ENCODE measurements at regions not wholly inside any gene's neighbourhood (a gene's known extent, or its start where the extent isn't known, plus 50 kb on each side); places are given as distances from the start of the nearest gene placed in this dataset.
"Not testable (repeated sequence)": the region's sequence is repeated elsewhere in the genome, so short reads cannot be mapped to it uniquely, and the experiment has no call there.

DNA sequence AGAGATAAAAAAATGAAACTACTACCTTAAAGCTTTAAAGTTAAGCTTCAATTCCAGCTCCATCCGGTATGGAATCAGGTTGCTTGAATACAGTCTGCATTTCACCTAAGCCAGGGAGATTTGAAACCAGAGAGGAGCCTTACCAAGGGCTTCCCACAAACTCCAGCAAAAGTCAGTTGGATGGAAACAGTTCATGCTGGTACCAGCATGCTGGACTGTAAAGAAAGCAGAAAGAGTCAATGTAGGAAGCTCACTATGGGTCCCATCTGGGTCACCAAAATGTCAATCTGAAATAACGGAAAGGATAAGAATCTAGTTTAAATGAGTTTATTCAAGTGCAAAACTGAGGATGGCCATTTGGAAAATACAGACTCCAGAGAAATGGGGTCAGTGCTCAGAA is 65.3 kb downstream of the CDO1 start:
- intact Hi-C loops (cut with micrococcal nuclease) = no loop called here
- Mint-ChIP-seq H3K36me3 (ENCODE audit: low read depth) (no peaks in the 10 kb centered on the region), H3K27ac (no peak overlapping the region), H3K27me3 (peaks cover 12% of the 10 kb centered on the region), H3K4me1 (no peaks in the 10 kb centered on the region), H3K4me3 (no peak overlapping the region), H3K9me3 (no peaks in the 10 kb centered on the region)
- no peak for DNase-seq

DNA sequence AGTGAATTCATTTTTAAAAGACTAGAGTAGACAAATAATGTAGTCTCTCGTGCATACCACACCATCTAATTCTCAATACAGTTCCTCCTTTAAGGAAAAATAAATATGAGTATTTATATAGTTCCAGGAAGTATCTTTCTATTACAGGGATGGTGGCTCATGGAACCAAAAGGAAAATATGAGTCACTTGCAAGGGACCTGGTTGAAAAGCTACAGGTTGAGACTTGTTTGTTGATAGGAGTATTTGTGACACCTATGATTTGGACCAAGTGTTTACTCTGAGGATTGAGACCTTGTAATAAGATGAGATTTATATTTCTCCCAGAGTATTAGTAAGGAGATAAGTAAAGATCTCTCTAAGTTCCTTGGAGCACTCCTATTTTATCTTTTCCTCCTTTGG is 67.4 kb downstream of the CDO1 start:
- Mint-ChIP-seq H3K27me3 (peaks cover 9% of the 10 kb centered on the region), H3K4me3 (no peak overlapping the region), H3K27ac (no peak overlapping the region), H3K36me3 (ENCODE audit: low read depth) (no peaks in the 10 kb centered on the region), H3K4me1 (no peaks in the 10 kb centered on the region), H3K9me3 (no peaks in the 10 kb centered on the region)
- no peak for DNase-seq
- intact Hi-C loops (cut with micrococcal nuclease) = no loop called here

DNA sequence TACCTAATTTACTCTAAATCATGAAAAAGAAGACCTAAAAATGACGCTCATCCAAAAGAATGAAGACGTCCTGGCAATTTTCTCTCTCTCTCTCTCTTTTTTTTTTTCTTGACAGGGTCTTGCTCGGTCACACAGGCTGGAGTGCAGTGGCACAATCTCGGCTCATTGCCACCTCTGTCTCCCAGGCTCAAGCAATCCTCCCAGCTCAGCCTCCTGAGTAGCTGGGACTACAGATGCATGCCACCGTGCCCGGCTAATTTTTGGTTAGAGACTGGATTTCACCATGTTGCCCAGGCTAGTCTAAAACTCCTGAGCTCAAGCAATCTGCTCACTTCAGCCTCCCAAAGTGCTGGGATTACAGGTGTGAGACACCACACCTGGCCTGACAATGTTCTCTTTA is 77.2 kb downstream of the CDO1 start:
- H3K4me3 Mint-ChIP-seq; intact Hi-C loops (cut with micrococcal nuclease); H3K9me3 Mint-ChIP-seq; H3K36me3 Mint-ChIP-seq (ENCODE audit: low read depth); H3K27me3 Mint-ChIP-seq; H3K4me1 Mint-ChIP-seq; H3K27ac Mint-ChIP-seq; DNase-seq: not testable (repeated sequence)

DNA sequence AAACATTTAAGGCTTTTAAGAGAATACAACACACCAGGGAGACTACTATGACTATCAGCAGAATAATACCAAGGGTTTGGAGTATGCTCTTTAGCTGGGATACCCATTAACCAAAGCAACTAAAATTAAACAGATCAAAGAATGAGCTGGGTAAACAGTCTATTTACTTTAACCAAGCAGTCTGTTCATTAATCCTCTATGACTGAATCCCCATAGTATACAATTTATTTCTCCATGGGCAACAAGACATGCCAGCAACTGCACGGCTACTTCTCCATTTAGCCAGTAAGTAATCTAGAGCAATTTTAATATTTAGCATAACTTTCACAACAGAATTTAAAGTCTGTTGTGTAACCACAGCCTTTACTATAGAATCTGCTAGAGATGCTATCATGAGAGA is 77.6 kb downstream of the CDO1 start:
- Mint-ChIP-seq H3K4me1 (peaks cover 5% of the 10 kb centered on the region), H3K9me3 (peaks cover 6% of the 10 kb centered on the region), H3K36me3 (ENCODE audit: low read depth) (no peaks in the 10 kb centered on the region), H3K27me3 (peaks cover 8% of the 10 kb centered on the region), H3K4me3 (no peak overlapping the region), H3K27ac (no peak overlapping the region)
- DNase-seq = no peak
- intact Hi-C loops (cut with micrococcal nuclease) = no loop called here

DNA sequence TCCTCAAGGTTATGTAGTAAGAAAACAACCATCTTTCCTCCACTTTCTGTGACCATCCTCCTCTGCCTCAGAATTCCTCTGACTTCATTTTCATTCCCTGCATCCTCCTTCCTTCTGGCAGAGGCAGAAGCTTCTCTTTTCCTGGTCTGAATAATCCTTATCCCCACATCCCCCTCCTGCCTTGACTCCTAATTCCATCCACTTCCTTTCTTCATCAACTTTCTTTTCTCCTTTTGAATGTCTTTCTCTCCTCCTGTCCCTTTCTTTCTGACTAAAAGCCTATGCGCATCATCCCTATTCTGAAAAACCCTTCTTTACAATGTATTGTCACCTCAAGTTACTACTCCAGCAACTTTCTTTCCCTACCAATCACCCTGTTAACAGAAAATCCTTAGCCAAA is 79.0 kb downstream of the CDO1 start:
- intact Hi-C loops (cut with micrococcal nuclease) = no loop called here
- peaks cover 6% of the 10 kb centered on the region for H3K27me3 Mint-ChIP-seq
- H3K36me3 Mint-ChIP-seq (ENCODE audit: low read depth) = no peaks in the 10 kb centered on the region
- H3K4me1 Mint-ChIP-seq = peaks cover 5% of the 10 kb centered on the region
- H3K27ac Mint-ChIP-seq = peak overlapping the region; percentile 31
- no peaks in the 10 kb centered on the region for H3K9me3 Mint-ChIP-seq
- no peak for DNase-seq
- H3K4me3 Mint-ChIP-seq = no peak overlapping the region

DNA sequence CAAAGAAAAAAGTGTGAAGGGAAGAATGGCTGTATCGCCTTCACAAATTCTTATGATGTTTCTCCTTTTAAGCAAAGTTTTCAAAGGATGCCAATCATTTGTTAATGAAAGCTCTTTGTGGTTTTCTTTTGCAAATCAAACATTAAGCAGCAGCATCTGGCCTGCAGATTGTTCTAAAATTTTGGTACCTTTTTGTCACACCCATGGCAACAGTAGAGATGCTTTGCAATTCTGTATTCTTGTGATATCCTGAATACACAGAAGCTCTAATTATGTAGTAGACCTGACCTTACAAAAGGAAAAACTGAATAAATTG is 79.8 kb downstream of the CDO1 start:
- Mint-ChIP-seq H3K4me3 (no peak overlapping the region), H3K36me3 (ENCODE audit: low read depth) (no peaks in the 10 kb centered on the region), H3K9me3 (no peaks in the 10 kb centered on the region), H3K27ac (no peak overlapping the region), H3K4me1 (peaks cover 5% of the 10 kb centered on the region), H3K27me3 (peaks cover 6% of the 10 kb centered on the region)
- intact Hi-C loops (cut with micrococcal nuclease) = no loop called here
- DNase-seq = no peak

DNA sequence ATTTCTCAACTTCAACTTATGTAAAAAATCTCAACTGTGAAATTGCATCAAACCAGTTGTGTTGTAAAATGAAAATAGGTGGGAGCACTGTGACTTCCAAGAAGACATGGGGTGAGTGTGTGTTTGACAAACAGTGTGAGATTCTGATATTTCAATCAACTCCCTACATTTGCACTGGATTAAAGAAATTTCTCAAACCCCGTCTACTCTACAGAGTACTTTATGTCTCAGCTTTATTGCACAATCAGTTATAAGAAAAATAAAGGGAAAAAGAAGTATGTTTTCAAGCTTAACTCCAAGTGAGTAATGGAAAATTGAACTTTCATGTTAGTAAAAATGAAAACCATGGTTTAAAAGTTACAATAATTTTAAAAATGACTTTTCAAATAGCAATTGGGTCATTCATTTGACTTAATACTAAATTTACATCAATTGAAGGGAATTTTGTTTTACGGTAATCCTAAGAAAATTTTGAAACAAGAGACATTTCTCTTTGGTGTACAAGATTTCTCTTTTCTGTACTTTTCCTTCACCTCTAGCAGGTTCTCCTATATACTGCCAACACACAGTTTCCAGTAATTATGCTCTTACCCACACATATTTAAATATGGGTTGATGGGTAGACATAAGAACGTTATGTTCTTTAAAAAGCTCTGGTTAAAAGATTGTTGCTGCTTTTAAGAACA is 80.3 kb downstream of the CDO1 start:
- no peak for DNase-seq
- Mint-ChIP-seq H3K4me1 (peaks cover 5% of the 10 kb centered on the region), H3K36me3 (ENCODE audit: low read depth) (no peaks in the 10 kb centered on the region), H3K27ac (peak overlapping the region; percentile 31), H3K9me3 (no peaks in the 10 kb centered on the region), H3K27me3 (peaks cover 6% of the 10 kb centered on the region), H3K4me3 (no peak overlapping the region)
- intact Hi-C loops (cut with micrococcal nuclease) = no loop called here

DNA sequence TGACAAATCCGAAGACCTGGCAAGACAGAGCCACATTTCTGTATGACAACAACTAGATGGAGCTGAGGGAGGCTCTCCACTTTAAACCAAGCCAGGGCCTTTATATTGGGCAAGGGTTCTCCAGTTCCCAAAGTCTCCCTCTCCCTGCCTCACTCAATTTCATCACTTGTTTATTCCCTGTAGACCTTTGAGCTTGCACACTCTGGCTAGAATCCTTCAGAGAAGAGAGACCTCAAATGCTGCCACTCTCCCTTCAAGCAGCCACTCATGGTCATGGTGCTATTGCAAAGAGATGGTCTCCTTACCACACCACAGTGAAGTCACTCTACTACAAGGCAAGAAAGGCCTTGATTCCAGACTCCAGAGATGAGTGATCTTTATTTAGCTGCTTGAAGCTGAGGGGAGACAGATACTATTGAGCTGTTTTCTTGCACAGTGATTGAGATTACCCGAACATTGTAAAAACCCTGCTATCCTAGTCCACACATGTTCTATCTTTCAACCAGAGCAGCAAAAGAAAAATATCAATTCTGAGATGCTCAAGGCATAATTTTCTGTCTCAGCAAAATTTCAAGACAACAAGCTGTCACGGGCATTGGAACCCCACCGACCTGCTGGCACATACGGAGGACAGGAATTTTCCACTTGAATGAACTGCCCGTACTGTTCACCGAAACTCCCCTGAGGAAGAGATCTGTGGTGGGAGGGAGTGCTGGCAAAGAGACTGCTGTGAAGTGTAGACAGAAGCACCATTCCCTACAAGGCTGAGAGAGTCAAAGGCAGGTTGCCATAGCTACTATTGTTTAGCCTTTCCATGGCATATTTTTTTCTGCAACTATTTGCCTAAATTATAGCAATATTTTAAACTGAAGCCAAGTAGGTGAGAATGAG is 81.1 kb downstream of the CDO1 start:
- H3K36me3 Mint-ChIP-seq (ENCODE audit: low read depth) = no peaks in the 10 kb centered on the region
- H3K27ac Mint-ChIP-seq = peak overlapping the region; percentile 38
- DNase-seq = no peak
- intact Hi-C loops (cut with micrococcal nuclease) = no loop called here
- H3K9me3 Mint-ChIP-seq = no peaks in the 10 kb centered on the region
- peaks cover 5% of the 10 kb centered on the region for H3K4me1 Mint-ChIP-seq
- no peak overlapping the region for H3K4me3 Mint-ChIP-seq
- peaks cover 6% of the 10 kb centered on the region for H3K27me3 Mint-ChIP-seq

DNA sequence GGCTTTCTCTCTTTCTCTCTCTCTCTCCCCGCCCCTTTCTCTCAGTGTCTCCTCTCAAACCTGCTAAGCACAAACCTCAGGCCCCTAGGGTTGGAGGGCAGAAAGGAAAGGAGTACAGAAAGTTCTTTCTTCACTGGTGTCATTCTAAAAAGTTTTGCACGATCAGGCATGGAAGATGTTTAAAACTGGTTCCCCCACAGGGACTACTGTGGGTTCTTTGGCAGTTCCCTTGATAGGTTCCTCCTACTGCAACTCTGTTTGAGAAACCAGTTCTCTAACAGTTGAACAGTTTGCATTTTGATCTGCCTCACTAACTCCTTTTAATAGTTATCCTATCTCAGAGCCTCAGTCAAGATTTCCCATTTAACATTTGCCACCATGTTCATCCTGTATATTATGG is 82.9 kb downstream of the CDO1 start:
- DNase-seq = no peak
- no peak overlapping the region for H3K27ac Mint-ChIP-seq

DNA sequence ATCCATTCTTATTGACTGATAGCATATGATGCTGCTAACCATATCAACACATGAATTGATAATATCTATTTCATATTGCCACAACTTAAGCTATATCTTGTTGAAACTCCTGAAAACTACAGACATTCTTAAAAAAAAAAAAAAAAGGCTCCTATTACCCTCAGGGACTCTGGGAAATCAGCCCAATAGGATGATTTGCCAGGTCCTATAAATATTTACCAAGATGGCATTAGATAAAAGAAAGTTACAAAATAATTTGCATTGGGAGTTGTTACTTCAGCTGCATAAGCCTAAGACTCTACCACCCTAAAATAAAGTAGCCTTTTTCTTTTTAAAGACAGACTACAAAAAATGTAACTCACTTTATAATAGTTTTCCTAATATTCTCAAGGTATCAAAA is 84.4 kb downstream of the CDO1 start:
- Mint-ChIP-seq H3K4me3 (no peak overlapping the region), H3K27ac (no peak overlapping the region), H3K27me3 (peaks cover 1% of the 10 kb centered on the region), H3K4me1 (peaks cover 2% of the 10 kb centered on the region), H3K9me3 (peaks cover 4% of the 10 kb centered on the region), H3K36me3 (ENCODE audit: low read depth) (no peaks in the 10 kb centered on the region)
- intact Hi-C loops (cut with micrococcal nuclease) = no loop called here
- DNase-seq = no peak

More for the DNA sequence above, 82.9 kb downstream of the CDO1 start:
- Mint-ChIP-seq H3K36me3 (ENCODE audit: low read depth) (no peaks in the 10 kb centered on the region), H3K27me3 (peaks cover 6% of the 10 kb centered on the region), H3K4me1 (peaks cover 5% of the 10 kb centered on the region), H3K9me3 (no peaks in the 10 kb centered on the region), H3K4me3 (no peak overlapping the region)
- intact Hi-C loops (cut with micrococcal nuclease) = no loop called here

DNA sequence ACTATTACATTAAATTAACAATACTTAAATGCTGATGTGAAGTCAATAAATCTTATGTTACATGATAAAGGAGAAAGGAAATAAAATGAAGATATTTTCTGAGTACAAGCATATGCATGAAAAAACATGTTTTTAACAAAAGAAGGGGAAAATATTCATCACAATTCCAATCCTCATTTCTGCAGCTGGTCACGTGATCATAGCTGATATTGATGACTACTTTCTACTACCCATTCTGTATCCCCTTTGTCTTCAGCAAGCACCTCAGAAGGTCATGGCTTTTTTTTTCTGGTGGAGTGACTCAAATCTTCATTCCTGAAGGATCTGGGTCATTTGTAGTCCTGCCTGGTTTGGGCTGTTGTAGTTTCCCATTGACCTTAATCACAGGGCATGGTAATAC is 90.9 kb downstream of the CDO1 start:
- H3K27ac Mint-ChIP-seq = no peak overlapping the region
- no peak for DNase-seq
- no peaks in the 10 kb centered on the region for H3K4me1 Mint-ChIP-seq
- no peaks in the 10 kb centered on the region for H3K36me3 Mint-ChIP-seq (ENCODE audit: low read depth)
- peaks cover 5% of the 10 kb centered on the region for H3K9me3 Mint-ChIP-seq
- H3K4me3 Mint-ChIP-seq = no peak overlapping the region
- H3K27me3 Mint-ChIP-seq = peaks cover 2% of the 10 kb centered on the region
- intact Hi-C loops (cut with micrococcal nuclease) = no loop called here

DNA sequence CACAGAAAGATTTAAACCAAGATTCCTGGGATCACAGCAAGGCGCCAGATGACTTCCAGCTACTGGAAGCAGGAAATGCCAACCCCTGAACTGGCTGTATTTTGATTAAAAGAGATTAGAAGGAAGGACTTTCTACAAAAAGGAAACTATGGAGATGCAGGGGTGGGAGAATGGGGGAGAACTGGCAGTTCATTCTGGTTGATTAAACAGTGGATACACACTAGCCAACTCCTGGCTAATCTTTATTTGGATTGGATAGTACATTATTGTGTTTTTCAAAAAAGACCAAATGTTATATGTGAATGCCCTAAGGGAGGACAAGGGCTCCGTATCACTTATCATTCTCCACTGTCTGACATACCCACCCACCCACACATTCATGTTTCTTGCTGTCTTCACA is 93.2 kb downstream of the CDO1 start:
- Mint-ChIP-seq H3K4me1 (no peaks in the 10 kb centered on the region), H3K27ac (no peak overlapping the region), H3K9me3 (peaks cover 5% of the 10 kb centered on the region), H3K27me3 (peaks cover 8% of the 10 kb centered on the region), H3K36me3 (ENCODE audit: low read depth) (no peaks in the 10 kb centered on the region), H3K4me3 (no peak overlapping the region)
- DNase-seq = no peak
- intact Hi-C loops (cut with micrococcal nuclease) = no loop called here

DNA sequence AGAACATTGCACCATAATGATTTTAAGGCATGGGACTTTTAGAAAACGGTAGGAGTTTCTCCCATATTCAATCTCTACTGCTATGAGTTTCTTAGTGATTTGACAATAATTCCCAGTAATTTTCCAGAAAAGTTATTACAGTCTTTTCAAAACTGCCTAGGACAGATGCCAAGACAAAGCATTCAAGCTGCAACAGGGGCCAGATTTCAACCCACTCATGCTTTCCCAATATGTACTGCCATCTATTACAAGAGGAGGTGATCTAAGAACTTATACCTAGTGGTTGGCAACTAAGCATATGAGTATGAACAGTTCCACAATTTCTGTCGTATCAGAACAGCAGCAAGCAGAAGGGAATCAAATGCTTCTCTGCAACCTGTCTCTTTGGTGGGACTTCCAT is 95.1 kb upstream of the TMED7 start:
- no peaks in the 10 kb centered on the region for H3K36me3 Mint-ChIP-seq (ENCODE audit: low read depth)

DNA sequence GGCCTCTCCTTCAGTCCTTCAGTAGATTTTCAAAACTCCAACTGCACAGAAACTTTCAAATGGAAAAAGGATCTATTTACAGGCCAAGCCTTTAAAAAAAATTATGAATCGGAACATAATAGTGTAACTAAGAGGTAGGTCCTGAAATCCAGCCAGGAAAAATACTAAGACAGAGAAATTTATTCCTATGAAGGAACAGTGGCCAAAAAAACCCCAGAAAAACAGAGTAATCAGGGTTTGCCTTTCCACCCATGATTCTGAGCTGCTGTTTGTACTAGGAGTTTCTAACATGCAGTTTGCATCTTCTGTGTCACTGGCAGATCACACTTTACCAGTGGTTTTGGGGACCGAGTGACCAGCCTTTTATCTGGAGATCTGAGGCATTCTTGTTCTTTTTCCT is 93.1 kb upstream of the TMED7 start:
- intact Hi-C loops (cut with micrococcal nuclease) = no loop called here
- Mint-ChIP-seq H3K9me3 (peaks cover under 1% of the 10 kb centered on the region), H3K27me3 (peaks cover 15% of the 10 kb centered on the region), H3K4me1 (no peaks in the 10 kb centered on the region), H3K36me3 (ENCODE audit: low read depth) (no peaks in the 10 kb centered on the region), H3K27ac (no peak overlapping the region), H3K4me3 (no peak overlapping the region)
- DNase-seq = no peak

More for the DNA sequence above, 95.1 kb upstream of the TMED7 start:
- intact Hi-C loops (cut with micrococcal nuclease) = no loop called here
- DNase-seq = no peak
- no peaks in the 10 kb centered on the region for H3K9me3 Mint-ChIP-seq
- H3K4me1 Mint-ChIP-seq = no peaks in the 10 kb centered on the region
- no peak overlapping the region for H3K4me3 Mint-ChIP-seq
- H3K27me3 Mint-ChIP-seq = peaks cover 14% of the 10 kb centered on the region
- no peak overlapping the region for H3K27ac Mint-ChIP-seq
